NCI-H446 treated with DMSO at 0.1 percent for 48 hours (cell line): ENCODE measurements at regions not wholly inside any gene's neighbourhood (a gene's known extent, or its start where the extent isn't known, plus 50 kb on each side); places are given as distances from the start of the nearest gene placed in this dataset.

Source experiments
- DNase-seq: peaks from one replicate; lab custom pipeline; 2025; lab: John Stamatoyannopoulos, UW

- no peak for DNase-seq
These were observed 280.8 kb downstream of the RERGL start for GRCh38 chr12:17809206-17809605.

DNA sequence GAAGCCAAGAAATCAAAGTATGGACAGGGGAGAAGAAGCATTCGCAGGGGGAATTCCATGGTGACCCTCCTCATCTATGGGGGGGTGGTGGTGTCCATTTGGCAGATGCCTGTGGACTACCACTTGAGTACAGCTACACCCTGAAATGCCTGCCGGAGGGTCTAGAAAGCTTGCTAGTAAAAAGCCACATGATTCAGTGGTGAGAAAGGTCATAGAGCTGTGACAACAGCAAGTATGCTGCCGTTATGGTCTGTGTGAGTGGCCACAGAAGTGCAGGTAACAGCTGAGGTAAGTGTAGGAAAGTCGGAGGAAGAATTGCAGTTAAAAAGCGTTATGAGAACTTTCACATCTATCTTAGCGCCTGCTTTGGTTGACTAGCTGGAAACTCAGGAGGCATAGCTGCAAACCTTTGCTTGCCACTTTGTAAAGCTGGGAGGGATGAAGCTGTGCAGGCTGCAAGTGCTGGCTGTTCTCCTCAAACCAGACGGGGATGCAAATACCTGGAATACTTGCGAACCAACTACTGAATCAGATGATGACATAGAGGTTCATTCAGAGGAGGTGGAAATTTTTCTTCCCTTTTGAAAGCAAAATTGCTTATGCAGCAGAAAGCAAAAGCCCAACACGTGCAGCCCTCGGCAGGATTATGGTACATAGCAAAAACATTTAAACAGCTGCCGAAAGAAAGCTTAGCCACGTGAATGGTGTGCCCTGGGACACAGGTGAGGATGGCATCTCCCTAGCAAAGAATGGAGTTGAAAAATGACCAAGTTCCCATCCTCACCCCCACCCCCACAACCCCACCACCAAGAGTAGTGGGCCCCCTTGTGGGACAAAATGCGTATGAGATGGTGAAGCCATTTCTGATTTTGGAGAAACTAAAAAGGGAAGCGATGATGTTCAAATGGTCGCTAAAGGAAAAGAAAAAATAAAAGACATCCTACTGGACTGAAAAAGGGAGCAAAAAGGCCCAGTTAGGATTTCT is 287.0 kb downstream of the RERGL start:
- DNase-seq: no peak

DNA sequence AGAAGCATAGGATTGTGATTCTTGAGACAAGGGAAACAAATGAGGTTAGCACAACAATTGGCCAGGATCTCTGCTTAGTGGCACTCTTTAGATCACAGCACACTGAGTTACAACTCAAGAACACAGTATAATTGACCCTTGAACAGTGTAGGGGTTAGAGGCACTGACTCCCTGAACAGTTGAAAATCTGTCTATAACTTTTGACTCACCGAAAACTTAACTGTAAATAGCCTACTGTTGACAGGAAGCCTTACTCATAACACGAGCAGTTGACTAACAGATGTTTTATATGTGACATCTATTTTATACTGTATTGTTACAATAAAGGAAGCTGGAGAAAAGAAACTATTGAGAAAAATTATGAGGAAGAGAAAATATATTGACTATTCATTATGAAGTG is 296.1 kb downstream of the RERGL start:
- DNase-seq: no peak

DNA sequence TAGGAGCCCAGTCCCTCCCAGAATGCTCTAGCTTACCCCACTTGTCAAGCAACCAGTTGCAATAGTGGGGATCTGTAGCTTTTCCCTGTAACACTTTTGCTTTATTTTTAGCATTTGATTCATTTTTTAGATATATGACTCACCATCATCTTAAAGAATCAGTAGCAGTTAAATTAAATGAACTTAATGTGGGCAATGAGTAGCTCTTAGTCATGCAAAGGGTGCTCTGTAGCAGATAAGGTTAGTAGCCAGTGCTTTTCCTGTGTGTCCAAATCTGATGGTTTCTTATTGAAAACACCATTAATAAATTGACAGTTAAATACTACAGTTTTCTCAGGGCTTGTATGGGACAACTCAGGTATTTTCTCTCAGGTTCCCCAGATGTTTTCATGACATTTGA is 311.8 kb downstream of the RERGL start:
- DNase-seq: no peak

- no peak for DNase-seq
These were observed 326.6 kb downstream of the RERGL start for GRCh38 chr12:17763366-17763765.

- DNase-seq: no peak
These were observed 330.0 kb downstream of the RERGL start for GRCh38 chr12:17759982-17760381.
